DND-41 (cell line): ENCODE measurements at regions not wholly inside any gene's neighbourhood (a gene's known extent, or its start where the extent isn't known, plus 50 kb on each side); places are given as distances from the start of the nearest gene placed in this dataset.

ENCODE experiments used
- ATAC-seq: fragments of 200-7000 bp; cut with Tn5 transposase; 3 replicates; pipeline ENCODE4 v1.9.1; 2021; ENCODE audit warnings: low read depth; ENCODE audit not compliant: insufficient read depth
- DNase-seq: peaks from one replicate; pipeline ENCODE4 v3.0.0-alpha.2; 2020
- H2AFZ ChIP-seq: 2 replicates; pipeline ENCODE4 v1.6.0; 2012; ENCODE audit warnings: low read depth, low read length
- H3K27ac ChIP-seq: 2 replicates; pipeline ENCODE4 v1.5.1; 2012; ENCODE audit warnings: low read length, inconsistent platforms
- H3K27me3 ChIP-seq: fragments of 200-600 bp; sonication (generic); 2 replicates; pipeline ENCODE4 v1.6.0; 2012; ENCODE audit warnings: low read length, mild to moderate bottlenecking, inconsistent platforms; ENCODE audit not compliant: insufficient read depth, poor library complexity
- H3K36me3 ChIP-seq: 2 replicates; pipeline ENCODE4 v1.5.1; 2012; ENCODE audit warnings: low read length, inconsistent platforms; ENCODE audit not compliant: insufficient read depth
- H3K4me1 ChIP-seq: 2 replicates; pipeline ENCODE4 v1.5.1; 2012; ENCODE audit warnings: mild to moderate bottlenecking, low read length; ENCODE audit not compliant: insufficient read depth
- H3K4me2 ChIP-seq: 2 replicates; pipeline ENCODE4 v1.6.0; 2012; ENCODE audit warnings: mild to moderate bottlenecking, moderate library complexity, low read length, inconsistent platforms; ENCODE audit not compliant: insufficient read depth
- H3K4me3 ChIP-seq, 2 experiments: fragments of 200-600 bp in 1 of 2; shearing (Covaris generic) in 1 of 2; 2 replicates each; pipeline ENCODE4 v1.5.1; 2012 to 2016; ENCODE audit warnings: inconsistent platforms in 2 of 2, low read length in 2 of 2, mild to moderate bottlenecking in 2 of 2, low read depth in 1 of 2, moderate library complexity in 1 of 2
- H3K79me2 ChIP-seq: 2 replicates; pipeline ENCODE4 v1.6.0; 2012; ENCODE audit warnings: low read length, inconsistent platforms; ENCODE audit not compliant: insufficient read depth
- H3K9ac ChIP-seq: 2 replicates; pipeline ENCODE4 v1.6.0; 2012; ENCODE audit warnings: low read depth, mild to moderate bottlenecking, inconsistent platforms, low read length, moderate library complexity
- H3K9me3 ChIP-seq: 2 replicates; pipeline ENCODE4 v1.5.1; 2012; ENCODE audit warnings: low read length, moderate library complexity, mild to moderate bottlenecking, inconsistent platforms; ENCODE audit not compliant: insufficient read depth, severe bottlenecking
- H4K20me1 ChIP-seq: 2 replicates; pipeline ENCODE4 v1.6.0; 2012; ENCODE audit warnings: low read length; ENCODE audit not compliant: insufficient read depth
- CTCF ChIP-seq: IDR thresholded peaks from 2 replicates; pipeline ENCODE4 v1.5.1; 2012; ENCODE audit warnings: borderline replicate concordance, low read length, moderate library complexity, mild to moderate bottlenecking; ENCODE audit not compliant: poor library complexity, severe bottlenecking; ENCODE audit errors: extremely low read depth
- EZH2 ChIP-seq: IDR thresholded peaks from 3 replicates; pipeline ENCODE4 v1.6.1; 2012; ENCODE audit warnings: borderline replicate concordance, low read depth, mild to moderate bottlenecking, moderate library complexity, low read length, inconsistent platforms; ENCODE audit not compliant: severe bottlenecking

GRCh38 chrX:806586-806985 is 176.0 kb downstream of the SHOX start:
- Histone ChIP-seq H3K27me3 (peaks cover 21% of the 10 kb centered on the region), H3K9me3 (no peaks in the 10 kb centered on the region), H3K9ac (no peak overlapping the region), H4K20me1 (no peaks in the 10 kb centered on the region), H3K4me2 (no peak overlapping the region), H2AFZ (no peak overlapping the region), H3K27ac (no peak overlapping the region), H3K36me3 (no peaks in the 10 kb centered on the region), H3K79me2 (no peaks in the 10 kb centered on the region), H3K4me3 (no peak overlapping the region), H3K4me1 (no peaks in the 10 kb centered on the region)
- no peak for TF ChIP-seq EZH2
- no peak for TF ChIP-seq CTCF
- DNase-seq = no peak
- ATAC-seq = no peak

- no peak for TF ChIP-seq CTCF
- TF ChIP-seq EZH2 = no peak
- Histone ChIP-seq H3K4me1 (no peaks in the 10 kb centered on the region), H4K20me1 (no peaks in the 10 kb centered on the region), H2AFZ (no peak overlapping the region), H3K4me2 (no peak overlapping the region), H3K36me3 (no peaks in the 10 kb centered on the region), H3K4me3 (no peak overlapping the region), H3K9me3 (no peaks in the 10 kb centered on the region), H3K27me3 (peaks cover 21% of the 10 kb centered on the region), H3K79me2 (no peaks in the 10 kb centered on the region), H3K27ac (no peak overlapping the region), H3K9ac (no peak overlapping the region)
- ATAC-seq (no peak), DNase-seq (no peak)
These were observed 175.4 kb downstream of the SHOX start for GRCh38 chrX:805988-806387.

GRCh38 chrX:805103-805670 is 174.6 kb downstream of the SHOX start:
- H3K9me3 ChIP-seq = no peaks in the 10 kb centered on the region
- H3K27ac ChIP-seq = no peak overlapping the region
- no peak overlapping the region for H3K9ac ChIP-seq
- H4K20me1 ChIP-seq = no peaks in the 10 kb centered on the region
- peaks cover 21% of the 10 kb centered on the region for H3K27me3 ChIP-seq
- no peak overlapping the region for H3K4me2 ChIP-seq
- no peak overlapping the region for H2AFZ ChIP-seq
- H3K4me3 ChIP-seq = no peak overlapping the region
- ATAC-seq (no peak), DNase-seq (no peak)
- no peaks in the 10 kb centered on the region for H3K4me1 ChIP-seq
- TF ChIP-seq EZH2 (no peak), CTCF (no peak)
- no peaks in the 10 kb centered on the region for H3K36me3 ChIP-seq
- H3K79me2 ChIP-seq = no peaks in the 10 kb centered on the region

GRCh38 chrX:802846-803245 is 172.3 kb downstream of the SHOX start:
- no peak for DNase-seq
- Histone ChIP-seq H3K9me3 (no peaks in the 10 kb centered on the region), H3K36me3 (no peaks in the 10 kb centered on the region), H3K9ac (no peak overlapping the region), H2AFZ (no peak overlapping the region), H3K4me3 (no peak overlapping the region), H3K27me3 (peaks cover 21% of the 10 kb centered on the region), H3K4me1 (no peaks in the 10 kb centered on the region), H3K27ac (no peak overlapping the region), H3K79me2 (no peaks in the 10 kb centered on the region), H4K20me1 (no peaks in the 10 kb centered on the region), H3K4me2 (no peak overlapping the region)
- no peak for TF ChIP-seq EZH2
- no peak for TF ChIP-seq CTCF
- ATAC-seq = no peak
